HepG2 (cell line): ENCODE measurements at regions not wholly inside any gene's neighbourhood (a gene's known extent, or its start where the extent isn't known, plus 50 kb on each side); places are given as distances from the start of the nearest gene placed in this dataset.

Source experiments
- ATAC-seq: fragments of 200-7000 bp; cut with Tn5 transposase; 3 replicates; pipeline ENCODE4 v1.9.1; 2020; ENCODE audit warnings: mild to moderate bottlenecking, moderate library complexity
- BruUV-seq: library from RNA; stranded (reverse); fragments of 400-500 nt; replicated peaks from 2 replicates; lab custom pipeline; 2021; lab: Mats Ljungman, UMichigan
- CTCF ChIA-PET: fragments of 300-600 bp; formaldehyde crosslinking; extraction: SDS; loops from one replicate; lab custom pipeline; 2021; ENCODE audit warnings: low total read pairs, inconsistent platforms, low intra/inter-chr PET ratio; lab: Yijun Ruan, JAX
- POLR2A ChIA-PET: fragments of 350-600 bp; sonication (Branson Sonifier 250); formaldehyde crosslinking; loops from one replicate; lab custom pipeline; 2020; ENCODE audit warnings: antibody characterized with exemption, inconsistent platforms; lab: Yijun Ruan, JAX
- DNase-seq: peaks from one replicate; pipeline ENCODE4 v3.0.0-alpha.2; 2015; ENCODE audit warnings: low spot score
- FAIRE-seq: peaks from 3 replicates; lab custom pipeline; 2011; peaks lifted over from hg19 to GRCh38; lab: Jason Lieb, UNC
- H2AFZ ChIP-seq: one replicate; pipeline ENCODE4 v1.6.1; 2011; ENCODE audit warnings: low read length, inconsistent platforms
- H3K27ac ChIP-seq: fragments of 300-600 bp; 3 replicates; pipeline ENCODE4 v1.8.0; 2011; ENCODE audit warnings: mixed run types, mild to moderate bottlenecking, mixed read lengths, low read length, inconsistent platforms; ENCODE audit not compliant: insufficient read depth; ENCODE audit errors: extremely low read length
- H3K27me3 ChIP-seq, 2 experiments: fragments of 200-600 bp in 1 of 2; 2 replicates in 1 of 2; 3 replicates in 1 of 2; pipeline versions ENCODE4 v1.6.0 to v1.8.0; 2011; ENCODE audit warnings: low read length in 2 of 2, mild to moderate bottlenecking in 2 of 2, moderate library complexity in 2 of 2, inconsistent platforms in 1 of 2; ENCODE audit not compliant: insufficient read depth in 2 of 2, control insufficient read depth in 1 of 2
- H3K36me3 ChIP-seq, 2 experiments: fragments of 200-600 bp in 1 of 2; replicated peaks in 1 of 2; 2 replicates in 1 of 2; 3 replicates in 1 of 2; pipeline versions ENCODE4 v1.5.1 to v1.8.0; 2011; ENCODE audit warnings: low read length in 2 of 2, inconsistent platforms in 1 of 2; ENCODE audit not compliant: insufficient read depth in 2 of 2, control insufficient read depth in 1 of 2
- H3K4me1 ChIP-seq: 2 replicates; pipeline ENCODE4 v1.5.1; 2012; ENCODE audit warnings: low read length, inconsistent platforms; ENCODE audit not compliant: insufficient read depth
- H3K4me2 ChIP-seq: 2 replicates; pipeline ENCODE4 v1.6.0; 2011; ENCODE audit warnings: low read depth, low read length, inconsistent platforms
- H3K4me3 ChIP-seq, 3 experiments: fragments of 200-600 bp in 1 of 3; sonication (generic), shearing (Covaris generic) in 1 of 3; replicated peaks in 1 of 3; 2 replicates each; pipeline ENCODE4 v1.5.1; 2011 to 2016; ENCODE audit warnings: low read length in 3 of 3, inconsistent platforms in 2 of 3, low read depth in 2 of 3, mild to moderate bottlenecking in 2 of 3, control low read depth in 1 of 3, mixed read lengths in 1 of 3; ENCODE audit not compliant: insufficient read depth in 1 of 3
- H3K79me2 ChIP-seq: one replicate; pipeline ENCODE4 v1.6.1; 2011; ENCODE audit warnings: low read length, inconsistent platforms; ENCODE audit not compliant: insufficient read depth
- H3K9ac ChIP-seq: 2 replicates; pipeline ENCODE4 v1.6.0; 2011; ENCODE audit warnings: mild to moderate bottlenecking, low read depth, low read length, inconsistent platforms; ENCODE audit not compliant: insufficient read depth
- H3K9me3 ChIP-seq: 2 replicates; pipeline ENCODE4 v1.5.1; 2012; ENCODE audit warnings: mild to moderate bottlenecking, low read length
- H4K20me1 ChIP-seq: 2 replicates; pipeline ENCODE4 v1.6.0; 2011; ENCODE audit warnings: inconsistent platforms, mild to moderate bottlenecking, low read length, moderate library complexity; ENCODE audit not compliant: insufficient read depth
- FLYWCH1 ChIP-seq: sonication (generic); formaldehyde crosslinking; IDR thresholded peaks from 2 replicates; pipeline ENCODE4 v1.8.1; 2023; ENCODE audit warnings: mild to moderate bottlenecking, missing genetic modification reagents
- GABPA ChIP-seq, 2 experiments: IDR thresholded peaks; 2 replicates each; pipeline ENCODE4 v1.6.1; 2011 to 2016; ENCODE audit warnings: low read depth in 2 of 2, low read length in 1 of 2, missing biosample characterization in 1 of 2, missing genetic modification characterization in 1 of 2
- HOXA5 ChIP-seq: sonication (generic); formaldehyde crosslinking; IDR thresholded peaks from 2 replicates; pipeline ENCODE4 v1.4.0; 2020; ENCODE audit warnings: missing genetic modification reagents
- NFIC ChIP-seq: IDR thresholded peaks from 2 replicates; pipeline ENCODE4 v1.6.1; 2012; ENCODE audit warnings: mild to moderate bottlenecking, low read length, inconsistent platforms
- NFRKB ChIP-seq: fragments of 450-650 bp; IDR thresholded peaks from 2 replicates; pipeline ENCODE4 v1.6.1; 2017
- PHF20 ChIP-seq: sonication (generic); formaldehyde crosslinking; IDR thresholded peaks from 2 replicates; pipeline ENCODE4 v1.5.0; 2020; ENCODE audit warnings: mild to moderate bottlenecking, missing genetic modification reagents
- SIX1 ChIP-seq: sonication (generic); formaldehyde crosslinking; IDR thresholded peaks from 2 replicates; pipeline ENCODE4 v1.4.0; 2020; ENCODE audit warnings: missing genetic modification reagents, borderline replicate concordance
- THAP11 ChIP-seq: IDR thresholded peaks from 2 replicates; pipeline ENCODE4 v1.6.1; 2016; ENCODE audit warnings: missing biosample characterization, missing genetic modification reagents
- YEATS4 ChIP-seq: sonication (generic); formaldehyde crosslinking; IDR thresholded peaks from 2 replicates; pipeline ENCODE4 v1.4.0; 2020; ENCODE audit warnings: missing genetic modification reagents, borderline replicate concordance
- ZNF264 ChIP-seq: sonication (generic); formaldehyde crosslinking; IDR thresholded peaks from 2 replicates; pipeline ENCODE4 v1.4.0; 2020; ENCODE audit warnings: missing genetic modification reagents
- ZNF431 ChIP-seq: sonication (generic); formaldehyde crosslinking; IDR thresholded peaks from 2 replicates; pipeline ENCODE4 v1.9.0; 2022; ENCODE audit warnings: missing genetic modification reagents, low read depth, mild to moderate bottlenecking, borderline replicate concordance
- WGBS: methylation state at CpG from one replicate; pipeline ENCODE4 v1.1.6; 2017; ENCODE audit warnings: low lambda C conversion rate; 5-methylcytosine and 5-hydroxymethylcytosine counted together
- in situ Hi-C: cut with HindIII; loops from 2 replicates; pipeline ENCODE4 v1.10.0; 2017; ENCODE audit warnings: low pct_unique_long_range_greater_than_20kb; ENCODE audit not compliant: extremely low pct_ligation_motif_present
- intact Hi-C: fragments of 100-400 bp; cut with micrococcal nuclease; formaldehyde crosslinking; loops from one replicate; pipeline ENCODE4 v1.10.0; 2022; ENCODE audit not compliant: unreplicated experiment
- TF ChIP-seq, protein P1 (sequence below): sonication (generic); formaldehyde crosslinking; IDR thresholded peaks from one replicate; pipeline ENCODE4 v1.5.1; 2020; ENCODE audit warnings: mild to moderate bottlenecking, missing genetic modification reagents; ENCODE audit errors: not compliant biosample characterization

- TF ChIP-seq NFIC (no peak), GABPA (IDR thresholded peaks at IDR 0.05; ENCODE audit: low read depth, low read length) (no peak), GABPA (CRISPR knock-in tag; IDR thresholded peaks at IDR 0.05; ENCODE audit: low read depth) (no peak), ZNF264 (CRISPR knock-in tag) (no peak), PHF20 (CRISPR knock-in tag) (no peak), NFRKB (no peak), THAP11 (CRISPR knock-in tag) (no peak), YEATS4 (no peak)
These were observed 118.0 kb upstream of the ATP10A start (continued) for GRCh38 chr15:25981114-25981513.

- H3K9me3 ChIP-seq: no peaks in the 10 kb centered on the region
- H3K27ac ChIP-seq: no peak overlapping the region
- no peaks in the 10 kb centered on the region; a peak in 1 of 5 replicates for H3K27me3 ChIP-seq
- ChIA-PET POLR2A (no interaction called here), CTCF (no interaction called here)
- H3K4me3 ChIP-seq: no peak overlapping the region
- H3K9ac ChIP-seq: no peak overlapping the region
- DNase-seq (no peak), FAIRE-seq (no peak), ATAC-seq (no peak)
- in situ Hi-C loops: no loop called here
- no peak overlapping the region for H2AFZ ChIP-seq
- WGBS: 8% methylated on average over 4 of the region's 4 CpGs
- no peaks in the 10 kb centered on the region for H4K20me1 ChIP-seq
- H3K4me1 ChIP-seq: no peaks in the 10 kb centered on the region
- TF ChIP-seq HOXA5 (CRISPR knock-in tag) (no peak), FLYWCH1 (CRISPR knock-in tag) (no peak), SIX1 (CRISPR knock-in tag) (no peak), ZNF431 (CRISPR knock-in tag) (no peak)
- TF ChIP-seq, protein P1, sequence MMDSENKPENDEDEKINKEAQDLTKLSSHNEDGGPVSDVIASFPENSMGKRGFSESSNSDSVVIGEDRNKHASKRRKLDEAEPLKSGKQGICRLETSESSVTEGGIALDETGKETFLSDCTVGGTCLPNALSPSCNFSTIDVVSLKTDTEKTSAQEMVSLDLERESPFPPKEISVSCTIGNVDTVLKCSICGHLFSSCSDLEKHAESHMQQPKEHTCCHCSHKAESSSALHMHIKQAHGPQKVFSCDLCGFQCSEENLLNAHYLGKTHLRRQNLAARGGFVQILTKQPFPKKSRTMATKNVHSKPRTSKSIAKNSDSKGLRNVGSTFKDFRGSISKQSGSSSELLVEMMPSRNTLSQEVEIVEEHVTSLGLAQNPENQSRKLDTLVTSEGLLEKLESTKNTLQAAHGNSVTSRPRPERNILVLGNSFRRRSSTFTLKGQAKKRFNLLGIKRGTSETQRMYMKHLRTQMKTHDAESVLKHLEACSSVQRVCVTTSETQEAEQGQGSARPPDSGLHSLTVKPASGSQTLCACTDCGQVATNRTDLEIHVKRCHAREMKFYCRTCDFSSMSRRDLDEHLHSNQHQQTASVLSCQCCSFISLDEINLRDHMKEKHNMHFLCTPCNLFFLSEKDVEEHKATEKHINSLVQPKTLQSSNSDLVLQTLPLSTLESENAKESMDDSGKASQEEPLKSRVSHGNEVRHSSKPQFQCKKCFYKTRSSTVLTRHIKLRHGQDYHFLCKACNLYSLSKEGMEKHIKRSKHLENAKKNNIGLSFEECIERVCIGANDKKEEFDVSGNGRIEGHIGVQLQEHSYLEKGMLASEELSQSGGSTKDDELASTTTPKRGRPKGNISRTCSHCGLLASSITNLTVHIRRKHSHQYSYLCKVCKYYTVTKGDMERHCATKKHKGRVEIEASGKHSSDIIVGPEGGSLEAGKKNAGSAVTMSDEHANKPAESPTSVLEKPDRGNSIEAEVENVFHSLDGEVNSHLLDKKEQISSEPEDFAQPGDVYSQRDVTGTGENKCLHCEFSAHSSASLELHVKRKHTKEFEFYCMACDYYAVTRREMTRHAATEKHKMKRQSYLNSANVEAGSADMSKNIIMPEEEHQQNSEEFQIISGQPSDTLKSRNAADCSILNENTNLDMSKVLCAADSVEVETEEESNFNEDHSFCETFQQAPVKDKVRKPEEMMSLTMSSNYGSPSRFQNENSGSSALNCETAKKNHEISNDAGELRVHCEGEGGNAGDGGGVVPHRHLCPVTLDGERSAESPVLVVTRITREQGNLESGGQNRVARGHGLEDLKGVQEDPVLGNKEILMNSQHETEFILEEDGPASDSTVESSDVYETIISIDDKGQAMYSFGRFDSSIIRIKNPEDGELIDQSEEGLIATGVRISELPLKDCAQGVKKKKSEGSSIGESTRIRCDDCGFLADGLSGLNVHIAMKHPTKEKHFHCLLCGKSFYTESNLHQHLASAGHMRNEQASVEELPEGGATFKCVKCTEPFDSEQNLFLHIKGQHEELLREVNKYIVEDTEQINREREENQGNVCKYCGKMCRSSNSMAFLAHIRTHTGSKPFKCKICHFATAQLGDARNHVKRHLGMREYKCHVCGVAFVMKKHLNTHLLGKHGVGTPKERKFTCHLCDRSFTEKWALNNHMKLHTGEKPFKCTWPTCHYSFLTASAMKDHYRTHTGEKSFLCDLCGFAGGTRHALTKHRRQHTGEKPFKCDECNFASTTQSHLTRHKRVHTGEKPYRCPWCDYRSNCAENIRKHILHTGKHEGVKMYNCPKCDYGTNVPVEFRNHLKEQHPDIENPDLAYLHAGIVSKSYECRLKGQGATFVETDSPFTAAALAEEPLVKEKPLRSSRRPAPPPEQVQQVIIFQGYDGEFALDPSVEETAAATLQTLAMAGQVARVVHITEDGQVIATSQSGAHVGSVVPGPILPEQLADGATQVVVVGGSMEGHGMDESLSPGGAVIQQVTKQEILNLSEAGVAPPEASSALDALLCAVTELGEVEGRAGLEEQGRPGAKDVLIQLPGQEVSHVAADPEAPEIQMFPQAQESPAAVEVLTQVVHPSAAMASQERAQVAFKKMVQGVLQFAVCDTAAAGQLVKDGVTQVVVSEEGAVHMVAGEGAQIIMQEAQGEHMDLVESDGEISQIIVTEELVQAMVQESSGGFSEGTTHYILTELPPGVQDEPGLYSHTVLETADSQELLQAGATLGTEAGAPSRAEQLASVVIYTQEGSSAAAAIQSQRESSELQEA (CRISPR knock-in tag): no peak
- no TSS peak for BruUV-seq
- no peaks in the 10 kb centered on the region for H3K79me2 ChIP-seq
- intact Hi-C loops: no loop called here
- H3K36me3 ChIP-seq: no peaks in the 10 kb centered on the region
- H3K4me2 ChIP-seq: no peak overlapping the region
These were observed 109.1 kb upstream of the ATP10A start for GRCh38 chr15:25972141-25972675.
